Esophagus squamous epithelium (tissue), 5 donors: ENCODE measurements at regions not wholly inside any gene's neighbourhood (a gene's known extent, or its start where the extent isn't known, plus 50 kb on each side); places are given as distances from the start of the nearest gene placed in this dataset.

Experiments
- DNase-seq: peaks from one replicate; lab custom pipeline; 2025; lab: John Stamatoyannopoulos, UW
- H3K27ac ChIP-seq, 4 donors: fragments of 200-600 bp; sonication (generic); one replicate each; pipeline ENCODE4 v1.5.1; 2016 to 2019; ENCODE audit warnings: mild to moderate bottlenecking in 1 of 4
- H3K27me3 ChIP-seq, 4 donors: fragments of 200-600 bp; sonication (generic); 1 replicate in 3 of 4; 2 replicates in 1 of 4; pipeline versions ENCODE4 v1.5.1 to v1.6.0; 2017 to 2021; ENCODE audit warnings: antibody characterized with exemption in 1 of 4
- H3K36me3 ChIP-seq, 3 donors: fragments of 200-600 bp; sonication (generic); one replicate each; pipeline ENCODE4 v1.5.1; 2016 to 2019
- H3K4me1 ChIP-seq, 3 donors: fragments of 200-600 bp; sonication (generic); one replicate each; pipeline ENCODE4 v1.5.1; 2017 to 2019
- H3K4me3 ChIP-seq, 4 donors: fragments of 200-600 bp; sonication (generic); 1 replicate in 3 of 4; 2 replicates in 1 of 4; pipeline ENCODE4 v1.5.1; 2016 to 2019; ENCODE audit warnings: mild to moderate bottlenecking in 2 of 4, moderate library complexity in 1 of 4
- H3K9me3 ChIP-seq, 3 donors: fragments of 200-600 bp; sonication (generic); one replicate each; pipeline ENCODE4 v1.5.1; 2016 to 2019
- CTCF ChIP-seq, 6 experiments: fragments of 450-650 bp in 4 of 6; fragments of 200-600 bp in 2 of 6; sonication (generic) in 2 of 6; IDR thresholded peaks; one replicate each; pipeline ENCODE4 v1.5.1; 2016 to 2019; ENCODE audit warnings: antibody characterized with exemption in 6 of 6, mild to moderate bottlenecking in 4 of 6, moderate library complexity in 4 of 6
- POLR2A ChIP-seq, 4 donors: fragments of 450-650 bp; IDR thresholded peaks; one replicate each; pipeline ENCODE4 v1.6.1; 2017; ENCODE audit warnings: antibody characterized with exemption in 4 of 4, mild to moderate bottlenecking in 4 of 4, moderate library complexity in 3 of 4
- WGBS, 2 donors: methylation state at CpG; one replicate each; pipeline ENCODE4 v1.1.5; 2018; 5-methylcytosine and 5-hydroxymethylcytosine counted together
- intact Hi-C: fragments of 100-400 bp; cut with DNase I; formaldehyde crosslinking; loops from one replicate; pipeline ENCODE4 v1.15.0; 2022
- donor health status: DM: yes; HTN: yes; CAD: no.

- 43 to 46% methylated on average over 8 of the region's 8 CpGs for WGBS, 2 donors
- H3K4me3 ChIP-seq: no peak overlapping the region
- intact Hi-C loops: loop anchor here (5.0 kb wide), 1 partner anchor 1088 kb away; the partner anchor contains the start of gene BASP1
- peaks cover 0 to 7% (median 0%) of the 10 kb centered on the region in 4 donors for H3K27me3 ChIP-seq
- H3K4me1 ChIP-seq: no peaks in the 10 kb centered on the region
- DNase-seq: no peak
- H3K36me3 ChIP-seq: no peaks in the 10 kb centered on the region
- H3K27ac ChIP-seq: no peak overlapping the region
- TF ChIP-seq CTCF (IDR thresholded peaks at IDR 0.05) (peak in 5 of 6 experiments; percentile 54 to 72 (median 68)), POLR2A (IDR thresholded peaks at IDR 0.05) (no peak)
- no peaks in the 10 kb centered on the region for H3K9me3 ChIP-seq
These were observed 671.1 kb downstream of the TAF11L14 start for GRCh38 chr5:18305288-18305924.

GRCh38 chr5:18311266-18311665 is 677.0 kb downstream of the TAF11L14 start:
- intact Hi-C loops: no loop called here
- no peak for DNase-seq
- TF ChIP-seq CTCF (IDR thresholded peaks at IDR 0.05) (no peak), POLR2A (IDR thresholded peaks at IDR 0.05) (no peak)
- H3K36me3 ChIP-seq: no peaks in the 10 kb centered on the region
- no peak overlapping the region for H3K27ac ChIP-seq
- H3K4me3 ChIP-seq: no peak overlapping the region
- H3K9me3 ChIP-seq: no peaks in the 10 kb centered on the region
- H3K27me3 ChIP-seq: no peaks in the 10 kb centered on the region
- H3K4me1 ChIP-seq: no peaks in the 10 kb centered on the region
- WGBS, 2 donors: 61 to 76% methylated on average over 3 of the region's 3 CpGs

GRCh38 chr5:18312016-18312415 is 677.8 kb downstream of the TAF11L14 start:
- Histone ChIP-seq H3K4me3 (no peak overlapping the region), H3K36me3 (no peaks in the 10 kb centered on the region), H3K27me3 (no peaks in the 10 kb centered on the region), H3K27ac (no peak overlapping the region), H3K9me3 (no peaks in the 10 kb centered on the region), H3K4me1 (no peaks in the 10 kb centered on the region)
- intact Hi-C loops: no loop called here
- no peak for DNase-seq
- TF ChIP-seq CTCF (IDR thresholded peaks at IDR 0.05) (no peak), POLR2A (IDR thresholded peaks at IDR 0.05) (no peak)
- WGBS, 2 donors: 55 to 94% methylated on average over 1 of the region's 1 CpG

GRCh38 chr5:18314192-18314778 is 680.0 kb downstream of the TAF11L14 start:
- H3K27ac ChIP-seq: no peak overlapping the region
- 36 to 37% methylated on average over 6 of the region's 6 CpGs for WGBS, 2 donors
- intact Hi-C loops: no loop called here

More at GRCh38 chr5:18314192-18314778, 680.0 kb downstream of the TAF11L14 start:
- H3K4me1 ChIP-seq: no peaks in the 10 kb centered on the region
- TF ChIP-seq POLR2A (IDR thresholded peaks at IDR 0.05) (no peak), CTCF (IDR thresholded peaks at IDR 0.05) (peak; percentile 15 to 50 (median 37))
- no peak overlapping the region for H3K4me3 ChIP-seq
- no peaks in the 10 kb centered on the region for H3K9me3 ChIP-seq
- no peak for DNase-seq
- H3K27me3 ChIP-seq: no peaks in the 10 kb centered on the region
- H3K36me3 ChIP-seq: no peaks in the 10 kb centered on the region
